Astrocyte (in vitro differentiated cells and primary cell): ENCODE measurements at regions not wholly inside any gene's neighbourhood (a gene's known extent, or its start where the extent isn't known, plus 50 kb on each side); places are given as distances from the start of the nearest gene placed in this dataset.

Experiments used
- CTCF ChIP-seq: IDR thresholded peaks from 2 replicates; pipeline ENCODE4 v1.5.1; 2011; ENCODE audit warnings: low read depth, mild to moderate bottlenecking, inconsistent platforms, low read length, moderate library complexity; ENCODE audit not compliant: insufficient read depth
- EZH2 ChIP-seq: IDR thresholded peaks from 2 replicates; pipeline ENCODE4 v1.6.1; 2012; ENCODE audit warnings: mild to moderate bottlenecking, low read length, inconsistent platforms; ENCODE audit not compliant: insufficient read depth

GRCh38 chr3:167929968-167930367 is 165.8 kb downstream of the GOLIM4 start:
- TF ChIP-seq CTCF (no peak), EZH2 (no peak)
